ENCODE measurements at regions not wholly inside any gene's neighbourhood (a gene's known extent, or its start where the extent isn't known, plus 50 kb on each side); places are given as distances from the start of the nearest gene placed in this dataset.

GRCh38 chr4:166518776-166519175 lies 645.7 kb downstream of the TLL1 start:
- TF ChIP-seq STAT5B (CRISPR knock-in tag; IDR thresholded peaks at IDR 0.05) (no peak), STAG1 (CRISPR knock-in tag; IDR thresholded peaks at IDR 0.05; ENCODE audit: borderline replicate concordance) (no peak), MYC (IDR thresholded peaks at IDR 0.05; ENCODE audit: low read depth, low read length) (no peak), MYC (CRISPR knock-in tag; IDR thresholded peaks at IDR 0.05; ENCODE audit: borderline replicate concordance, low read depth) (no peak), SP1 (CRISPR knock-in tag; IDR thresholded peaks at IDR 0.05) (no peak), GABPA (tag; conservative IDR thresholded peaks at IDR 0.05; ENCODE audit: low read depth) (no peak)
